ENCODE measurements at regions not wholly inside any gene's neighbourhood (a gene's known extent, or its start where the extent isn't known, plus 50 kb on each side); places are given as distances from the start of the nearest gene placed in this dataset.

DNA sequence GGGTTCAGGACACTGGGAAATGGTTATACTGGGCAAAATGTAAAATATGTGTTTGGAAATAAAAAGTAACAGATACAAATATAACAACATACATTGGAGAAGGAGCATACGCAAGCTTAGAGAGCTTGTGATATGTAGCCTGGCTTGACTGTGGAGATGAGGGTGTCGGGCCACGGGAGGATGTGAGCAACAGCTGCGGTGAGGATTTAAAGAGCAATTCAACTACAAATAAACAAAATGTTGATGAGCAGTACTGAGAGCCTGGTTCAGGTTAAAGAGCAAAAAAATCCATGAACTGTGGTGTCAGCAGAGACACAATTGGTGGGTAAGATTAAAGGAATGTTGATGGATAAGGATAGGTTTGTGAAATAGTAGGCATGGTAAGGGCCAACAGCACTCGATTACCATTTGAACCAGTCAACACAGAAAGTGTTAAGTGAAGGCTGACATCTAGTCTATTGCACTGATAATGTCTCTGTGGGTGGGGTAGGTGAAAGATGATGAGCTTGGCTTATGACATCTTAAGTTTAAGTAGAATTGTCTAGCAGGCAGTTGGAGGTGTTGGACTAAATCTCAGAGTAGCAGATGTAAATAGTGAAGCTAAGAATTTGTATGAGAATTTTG is 723.2 kb downstream of the EPM2A start:
- DNase-seq: peak; percentile 26

GRCh38 chr6:145015739-145016558 is 719.4 kb downstream of the EPM2A start:
- peak; percentile 45 for DNase-seq

GRCh38 chr6:145017051-145017450 is 718.3 kb downstream of the EPM2A start:
- DNase-seq: no peak

GRCh38 chr6:145017516-145017915 is 717.8 kb downstream of the EPM2A start:
- DNase-seq: peak; percentile 22

DNA sequence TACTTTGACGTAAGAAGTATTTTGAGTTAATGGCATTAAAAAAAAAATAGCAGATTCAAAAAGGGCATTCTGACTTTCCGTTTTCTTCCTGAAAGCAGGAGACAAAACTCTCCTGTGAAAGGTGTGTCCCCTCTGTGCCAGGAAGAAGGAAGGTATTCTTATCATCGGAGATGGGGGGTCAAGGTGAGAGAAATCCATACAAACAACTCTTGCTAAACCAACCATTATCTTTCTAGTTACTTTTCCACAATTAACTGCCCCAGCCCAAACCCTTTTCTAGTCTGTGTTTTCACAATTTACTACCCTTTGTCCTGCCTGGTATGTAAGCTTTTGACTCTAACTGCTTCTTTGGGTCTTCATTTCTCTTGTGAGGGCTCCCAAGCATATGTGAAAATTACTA is 717.3 kb downstream of the EPM2A start:
- no peak for DNase-seq

- DNase-seq: no peak
These were observed 715.2 kb downstream of the EPM2A start for GRCh38 chr6:145020114-145020513.

GRCh38 chr6:145020543-145020942 is 714.8 kb downstream of the EPM2A start:
- DNase-seq: no peak

DNA sequence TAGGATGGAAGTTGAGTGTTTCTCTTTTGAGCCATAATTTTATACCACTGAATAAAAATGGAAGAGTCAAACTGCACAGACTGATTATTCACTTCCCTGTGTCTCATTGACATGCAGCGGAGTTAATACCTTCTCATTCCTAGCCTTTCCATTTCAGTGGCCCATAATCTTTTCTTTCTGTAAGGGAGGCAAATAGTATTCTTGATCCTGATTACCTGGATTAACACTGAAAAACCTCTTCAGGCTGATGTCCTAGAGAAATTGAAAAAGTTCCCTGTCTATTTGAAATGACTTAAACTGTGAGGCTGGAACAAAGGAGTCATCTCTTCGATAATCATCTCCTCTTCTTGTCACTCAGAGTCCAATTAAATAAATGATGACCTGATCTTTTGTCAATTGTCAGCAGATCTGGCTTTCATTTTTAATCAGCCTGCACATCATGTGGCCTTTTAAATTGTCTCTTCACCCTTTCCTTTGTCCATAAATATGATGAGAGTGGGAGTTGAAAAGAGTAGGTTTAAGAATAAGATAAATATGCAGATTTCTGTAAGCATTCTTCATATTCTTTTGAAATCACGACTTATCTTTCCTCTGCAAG is 713.0 kb downstream of the EPM2A start:
- DNase-seq: no peak

- DNase-seq: no peak
These were observed 712.1 kb downstream of the EPM2A start for GRCh38 chr6:145023116-145023726.

- DNase-seq: no peak
These were observed 709.8 kb downstream of the EPM2A start for GRCh38 chr6:145025488-145025887.

GRCh38 chr6:145026267-145026679 is 709.0 kb downstream of the EPM2A start:
- DNase-seq: no peak

DNA sequence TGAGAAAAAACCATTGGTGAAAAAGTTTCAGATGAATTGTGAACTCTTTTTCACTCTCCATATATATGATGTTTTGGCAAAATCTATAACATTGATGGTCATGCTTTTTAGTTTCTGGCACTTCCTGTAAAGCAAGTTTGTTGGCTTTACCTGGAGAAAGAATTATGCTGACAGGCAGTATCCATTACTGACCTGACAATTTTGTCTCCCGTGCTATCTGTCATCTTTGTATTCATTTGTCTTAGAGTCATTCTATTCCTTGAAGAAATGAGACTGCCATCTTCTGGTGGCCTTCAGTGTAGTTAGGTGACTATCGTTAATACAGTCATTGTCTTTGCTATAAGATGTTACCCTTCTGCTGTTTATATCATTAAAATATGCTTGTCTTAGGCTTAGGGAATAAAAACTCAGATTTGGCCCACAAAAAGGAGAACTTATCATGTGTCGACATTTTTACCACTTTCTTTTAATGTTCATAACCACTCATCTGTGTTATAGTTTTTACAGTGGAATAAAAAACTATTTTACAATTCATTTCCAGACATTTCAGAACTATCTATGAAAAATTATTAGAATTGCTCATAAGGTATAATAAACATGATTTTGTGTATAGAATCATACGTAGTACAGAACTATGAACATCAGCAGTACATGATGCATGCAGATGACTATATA is 707.0 kb downstream of the EPM2A start:
- DNase-seq: no peak

GRCh38 chr6:145031001-145031400 is 704.3 kb downstream of the EPM2A start:
- DNase-seq: no peak

GRCh38 chr6:145031962-145032361 is 703.4 kb downstream of the EPM2A start:
- no peak for DNase-seq

DNA sequence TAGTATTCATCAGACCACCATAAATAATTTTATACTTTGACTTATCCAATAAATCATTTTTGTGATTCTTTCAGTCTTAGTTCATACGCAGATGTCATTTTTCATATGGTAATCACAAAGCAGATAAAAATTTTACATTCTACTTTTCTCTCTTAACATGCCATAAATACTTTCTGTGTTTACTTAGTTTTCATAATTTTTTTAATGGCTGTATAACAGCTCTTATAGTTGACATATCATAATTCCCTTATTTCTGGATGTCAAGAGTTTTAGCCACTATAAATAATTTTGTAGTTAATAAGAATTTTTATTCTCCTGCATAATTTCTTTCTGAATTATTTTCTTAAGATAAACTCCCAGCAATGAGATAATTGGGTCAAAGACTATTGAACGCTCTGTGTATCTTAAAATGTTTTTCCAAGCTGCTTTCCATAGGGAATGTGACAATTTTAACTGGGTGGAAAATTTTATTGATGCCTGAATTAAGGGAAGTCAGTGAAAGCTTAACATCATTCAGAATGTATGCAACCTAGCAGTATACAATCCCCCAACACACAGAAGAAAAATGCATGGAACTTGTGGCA is 702.7 kb downstream of the EPM2A start:
- no peak for DNase-seq

DNA sequence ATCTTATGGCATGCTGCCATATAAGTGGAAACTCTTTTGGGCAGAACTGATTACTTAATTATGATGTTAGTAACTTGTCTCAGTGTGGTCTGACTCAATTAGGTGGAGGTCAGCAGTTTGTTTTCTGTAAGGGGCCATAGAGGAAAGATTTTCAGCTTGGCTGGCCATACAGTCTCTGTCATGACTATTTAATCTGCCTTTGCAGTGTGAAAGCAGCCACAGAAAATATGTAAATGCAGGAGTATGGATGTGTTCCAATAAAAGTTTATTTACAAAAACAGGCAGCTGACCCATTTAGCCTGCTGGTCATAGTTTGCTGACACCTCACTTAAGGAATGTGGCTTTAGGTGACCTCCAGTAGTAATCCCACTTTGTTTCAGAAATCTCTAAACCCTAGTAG is 700.7 kb downstream of the EPM2A start:
- DNase-seq: no peak

- DNase-seq: no peak
These were observed 699.1 kb downstream of the EPM2A start for GRCh38 chr6:145036236-145036635.

GRCh38 chr6:145036848-145037567 is 698.3 kb downstream of the EPM2A start:
- no peak for DNase-seq

DNA sequence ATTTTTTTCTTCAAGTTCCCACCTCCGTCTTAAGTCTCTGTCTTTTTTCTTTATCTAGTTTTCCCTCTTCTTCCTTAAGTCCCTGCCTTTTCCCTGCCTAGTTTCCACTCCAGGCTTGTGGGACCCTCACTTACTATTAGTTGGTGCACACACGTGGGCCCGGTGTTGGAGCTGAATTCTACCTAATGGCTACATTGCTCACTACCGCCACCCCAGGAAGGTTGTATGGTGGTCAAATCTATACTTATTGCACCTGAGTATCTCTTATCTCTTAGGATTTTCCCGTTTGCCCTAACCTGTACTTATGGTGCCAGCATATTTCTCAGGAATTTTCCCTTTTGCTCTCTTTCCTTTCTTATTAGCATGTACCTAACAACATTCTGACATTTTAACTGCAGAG is 692.8 kb downstream of the EPM2A start:
- DNase-seq: no peak

- no peak for DNase-seq
These were observed 691.3 kb downstream of the EPM2A start for GRCh38 chr6:145043926-145044500.

- no peak for DNase-seq
These were observed 690.6 kb downstream of the EPM2A start for GRCh38 chr6:145044641-145045246.
